ENCODE measurements at regions not wholly inside any gene's neighbourhood (a gene's known extent, or its start where the extent isn't known, plus 50 kb on each side); places are given as distances from the start of the nearest gene placed in this dataset.

DNA sequence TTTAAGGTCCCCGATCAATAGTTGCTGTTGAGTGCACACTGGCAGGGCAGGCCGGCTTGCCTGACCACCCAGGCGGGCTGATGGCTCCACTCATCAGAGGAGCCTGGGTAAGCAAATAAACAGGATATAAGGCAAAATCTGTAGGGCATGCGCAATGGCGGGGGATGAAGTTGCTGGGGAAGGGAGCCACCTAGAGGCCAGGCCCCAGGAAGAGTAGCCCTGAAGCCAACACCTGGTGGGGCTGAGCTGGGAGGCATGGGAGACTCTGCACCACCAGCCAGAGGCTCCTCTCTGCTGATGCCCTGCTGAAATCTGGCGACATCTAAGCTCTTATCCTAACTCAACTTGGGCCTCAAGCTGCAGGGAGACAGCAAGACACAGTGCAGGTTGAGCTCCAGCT, 324.3 kb downstream of the ZNF536 start:
- no peak overlapping the region for H3K27ac ChIP-seq
- in situ Hi-C loops (cut with HindIII; ENCODE audit: low pct_ligation_motif_present, low sequenced_read_pairs), result no loop called here
- H3K27me3 ChIP-seq (replicated peaks), result peaks cover 6% of the 10 kb centered on the region
- H3K36me3 ChIP-seq (replicated peaks), result no peaks in the 10 kb centered on the region
- TF ChIP-seq, protein P1, sequence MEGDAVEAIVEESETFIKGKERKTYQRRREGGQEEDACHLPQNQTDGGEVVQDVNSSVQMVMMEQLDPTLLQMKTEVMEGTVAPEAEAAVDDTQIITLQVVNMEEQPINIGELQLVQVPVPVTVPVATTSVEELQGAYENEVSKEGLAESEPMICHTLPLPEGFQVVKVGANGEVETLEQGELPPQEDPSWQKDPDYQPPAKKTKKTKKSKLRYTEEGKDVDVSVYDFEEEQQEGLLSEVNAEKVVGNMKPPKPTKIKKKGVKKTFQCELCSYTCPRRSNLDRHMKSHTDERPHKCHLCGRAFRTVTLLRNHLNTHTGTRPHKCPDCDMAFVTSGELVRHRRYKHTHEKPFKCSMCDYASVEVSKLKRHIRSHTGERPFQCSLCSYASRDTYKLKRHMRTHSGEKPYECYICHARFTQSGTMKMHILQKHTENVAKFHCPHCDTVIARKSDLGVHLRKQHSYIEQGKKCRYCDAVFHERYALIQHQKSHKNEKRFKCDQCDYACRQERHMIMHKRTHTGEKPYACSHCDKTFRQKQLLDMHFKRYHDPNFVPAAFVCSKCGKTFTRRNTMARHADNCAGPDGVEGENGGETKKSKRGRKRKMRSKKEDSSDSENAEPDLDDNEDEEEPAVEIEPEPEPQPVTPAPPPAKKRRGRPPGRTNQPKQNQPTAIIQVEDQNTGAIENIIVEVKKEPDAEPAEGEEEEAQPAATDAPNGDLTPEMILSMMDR (IDR thresholded peaks at IDR 0.05; ENCODE audit: low read depth, low read length, missing control alignments), result peak; percentile 54
- no peak overlapping the region for H3K4me3 ChIP-seq (ENCODE audit: low read depth, low read length)
- no peak for DNase-seq

DNA sequence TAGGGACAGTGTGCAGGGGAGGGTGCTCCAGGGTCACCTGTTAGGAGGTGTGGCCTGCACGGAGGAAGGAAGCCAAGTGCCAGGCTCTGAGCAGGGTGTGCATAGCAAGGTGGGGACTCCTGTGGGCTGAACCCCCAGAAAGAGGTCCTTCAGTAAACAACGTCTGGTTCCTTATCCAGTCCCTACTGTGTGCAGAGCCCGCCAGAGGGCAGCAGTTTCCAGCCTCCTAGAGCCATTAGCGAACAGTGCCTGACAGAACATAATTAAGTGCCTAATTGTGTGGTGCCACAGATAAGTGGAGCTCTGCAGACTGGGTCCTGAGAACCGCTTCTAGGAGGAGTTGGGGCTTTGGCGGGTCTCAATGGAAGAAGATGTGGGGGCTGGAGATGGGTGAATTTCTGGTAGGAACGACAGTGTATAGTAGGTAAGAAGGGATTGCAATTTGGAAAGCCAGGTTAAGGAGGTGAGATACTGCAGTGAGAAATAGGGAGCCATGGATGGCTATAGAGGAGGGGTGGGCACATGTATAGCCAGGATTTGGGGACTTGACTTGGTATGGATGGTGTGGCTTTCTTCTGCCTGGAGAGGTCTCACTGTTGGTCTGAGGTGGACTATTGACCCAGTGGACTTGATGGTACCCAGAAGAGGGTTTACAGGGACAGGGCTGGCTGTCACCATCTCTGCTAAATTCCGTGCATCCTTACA, 323.1 kb downstream of the ZNF536 start:
- H3K4me3 ChIP-seq (ENCODE audit: low read depth, low read length), result no peak overlapping the region
- H3K27me3 ChIP-seq (replicated peaks), result peaks cover 9% of the 10 kb centered on the region
- H3K27ac ChIP-seq, result no peak overlapping the region
- TF ChIP-seq, protein P1 (IDR thresholded peaks at IDR 0.05; ENCODE audit: low read depth, low read length, missing control alignments), result peak; percentile 23
- H3K36me3 ChIP-seq (replicated peaks), result no peaks in the 10 kb centered on the region
- in situ Hi-C loops (cut with HindIII; ENCODE audit: low pct_ligation_motif_present, low sequenced_read_pairs), result no loop called here
- DNase-seq, result no peak

DNA sequence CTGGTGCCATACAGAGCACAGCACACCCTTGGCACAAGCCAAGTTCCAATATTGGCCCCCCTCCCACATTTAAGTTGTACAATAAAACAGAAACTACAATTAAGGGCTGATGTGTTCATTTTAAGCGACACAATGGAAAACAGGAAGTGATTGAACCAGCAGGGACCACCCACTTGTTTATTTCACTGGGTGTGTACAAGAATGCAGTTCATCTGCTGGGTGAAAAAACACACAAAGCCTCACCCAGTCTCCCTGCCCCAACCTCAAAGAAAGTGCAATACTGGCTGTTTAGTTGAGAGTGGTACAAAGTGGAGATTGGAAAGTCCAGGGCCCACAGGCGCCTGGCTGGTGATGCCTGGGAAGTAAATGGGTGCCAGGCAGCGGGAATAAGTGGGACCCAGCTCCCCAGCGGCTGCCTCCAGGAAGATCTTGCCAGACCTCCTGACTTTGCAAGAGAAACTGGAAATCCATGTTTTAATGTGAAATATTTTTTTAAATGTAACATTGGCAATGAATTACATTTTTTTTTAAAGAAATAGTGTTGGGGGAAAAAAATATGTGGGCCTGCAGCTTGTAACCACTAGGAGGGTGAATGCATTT, 322.1 kb downstream of the ZNF536 start:
- no peak overlapping the region for H3K4me3 ChIP-seq (ENCODE audit: low read depth, low read length)
- no peak overlapping the region for H3K27ac ChIP-seq
- DNase-seq, result no peak
- H3K36me3 ChIP-seq (replicated peaks), result no peaks in the 10 kb centered on the region
- TF ChIP-seq, protein P1 (IDR thresholded peaks at IDR 0.05; ENCODE audit: low read depth, low read length, missing control alignments), result no peak
- H3K27me3 ChIP-seq (replicated peaks), result peaks cover 9% of the 10 kb centered on the region
- in situ Hi-C loops (cut with HindIII; ENCODE audit: low pct_ligation_motif_present, low sequenced_read_pairs), result no loop called here

DNA sequence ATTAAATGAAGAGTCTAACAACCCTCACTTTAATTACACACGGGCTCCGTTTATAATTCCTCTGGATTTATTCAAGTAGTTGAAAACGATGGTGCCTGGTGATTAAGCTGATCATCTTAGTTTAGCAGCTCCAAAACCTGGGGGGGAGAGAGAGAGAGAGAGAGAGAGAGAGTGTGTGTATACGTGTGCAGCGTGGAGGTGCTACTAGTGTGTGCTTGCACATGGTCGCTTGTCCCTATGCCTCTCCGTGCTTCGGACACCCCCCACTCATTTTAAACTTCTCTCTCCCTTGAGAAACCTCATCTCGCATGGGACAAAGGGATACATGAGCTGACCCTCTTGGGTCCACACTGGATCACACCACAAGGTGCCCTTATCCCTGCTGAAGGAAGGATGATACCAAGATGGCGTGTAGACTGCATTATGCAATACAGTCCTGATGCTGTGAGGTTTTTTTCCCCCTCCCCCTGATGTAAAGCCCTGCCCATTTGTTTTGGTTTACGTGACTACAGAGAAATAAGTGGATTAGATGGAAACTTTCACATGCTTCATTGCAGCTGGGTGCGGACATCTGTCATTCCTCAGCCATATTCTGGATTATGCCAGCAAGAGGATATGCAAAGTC, 320.8 kb downstream of the ZNF536 start:
- Histone ChIP-seq H3K27me3 (replicated peaks) (peaks cover 9% of the 10 kb centered on the region), H3K4me3 (ENCODE audit: low read depth, low read length) (no peak overlapping the region), H3K36me3 (replicated peaks) (no peaks in the 10 kb centered on the region), H3K27ac (no peak overlapping the region)
- no peak for DNase-seq
- in situ Hi-C loops (cut with HindIII; ENCODE audit: low pct_ligation_motif_present, low sequenced_read_pairs), result no loop called here
- TF ChIP-seq, protein P1 (IDR thresholded peaks at IDR 0.05; ENCODE audit: low read depth, low read length, missing control alignments), result no peak

DNA sequence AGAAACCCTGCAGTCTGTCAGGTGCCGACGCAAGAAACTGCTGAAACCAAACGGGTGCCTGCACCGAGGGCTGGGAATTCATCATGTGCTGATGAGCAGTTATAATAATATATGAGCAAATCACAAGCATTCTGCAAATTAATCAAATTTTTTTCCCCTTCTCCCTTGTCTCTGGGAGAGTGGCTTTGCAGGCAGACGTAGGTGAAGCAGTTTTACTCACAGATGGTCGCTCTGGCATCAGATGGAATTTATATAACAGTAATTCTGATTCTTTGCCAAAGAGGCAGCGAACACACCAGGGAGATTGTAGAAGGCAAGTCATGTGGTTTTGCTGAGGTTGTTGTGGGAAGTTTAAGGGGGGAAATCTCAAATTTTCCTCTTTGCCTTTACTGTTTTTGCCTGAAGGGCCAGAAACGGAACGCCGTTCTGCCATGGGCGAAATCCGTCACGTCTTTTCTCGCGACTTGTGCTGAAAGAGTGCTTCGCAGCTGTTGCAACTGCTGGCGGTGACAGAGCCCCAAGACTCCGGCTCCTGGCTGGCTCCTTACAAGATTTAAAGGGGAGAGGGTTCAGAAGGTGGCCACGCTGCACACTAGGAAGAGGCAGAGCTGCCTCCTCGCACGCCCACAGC, 320.1 kb downstream of the ZNF536 start:
- no peak for DNase-seq

More for the DNA sequence above, 320.1 kb downstream of the ZNF536 start:
- no peak overlapping the region for H3K4me3 ChIP-seq (ENCODE audit: low read depth, low read length)
- peaks cover 9% of the 10 kb centered on the region for H3K27me3 ChIP-seq (replicated peaks)
- no peak overlapping the region for H3K27ac ChIP-seq
- H3K36me3 ChIP-seq (replicated peaks), result no peaks in the 10 kb centered on the region
- TF ChIP-seq, protein P1 (IDR thresholded peaks at IDR 0.05; ENCODE audit: low read depth, low read length, missing control alignments), result no peak
- in situ Hi-C loops (cut with HindIII; ENCODE audit: low pct_ligation_motif_present, low sequenced_read_pairs), result no loop called here

All from brain microvascular endothelial cell (primary cell).